ENCODE measurements at regions not wholly inside any gene's neighbourhood (a gene's known extent, or its start where the extent isn't known, plus 50 kb on each side); places are given as distances from the start of the nearest gene placed in this dataset.

GRCh38 chr1:79792219-79792930 lies 785.8 kb upstream of the ADGRL4 start:
- DNase-seq (ENCODE audit: low spot score): no peak

- DNase-seq (ENCODE audit: low spot score): no peak
Measured at GRCh38 chr1:79791488-79792218, 785.1 kb upstream of the ADGRL4 start.

GRCh38 chr1:79790950-79791349 lies 784.4 kb upstream of the ADGRL4 start:
- no peak for DNase-seq (ENCODE audit: low spot score)

- DNase-seq (ENCODE audit: low spot score): no peak
Measured at GRCh38 chr1:79787631-79788030, 781.1 kb upstream of the ADGRL4 start.

GRCh38 chr1:79785964-79786363 lies 779.4 kb upstream of the ADGRL4 start:
- no peak for DNase-seq (ENCODE audit: low spot score)

GRCh38 chr1:79785561-79785960 lies 779.0 kb upstream of the ADGRL4 start:
- no peak for DNase-seq (ENCODE audit: low spot score)

GRCh38 chr1:79781261-79781660 lies 774.7 kb upstream of the ADGRL4 start:
- DNase-seq (ENCODE audit: low spot score): no peak

GRCh38 chr1:79777481-79778219 lies 771.1 kb upstream of the ADGRL4 start:
- no peak for DNase-seq (ENCODE audit: low spot score)

- no peak for DNase-seq (ENCODE audit: low spot score)
Measured at GRCh38 chr1:79775402-79775801, 768.9 kb upstream of the ADGRL4 start.

GRCh38 chr1:79773385-79773784 lies 766.9 kb upstream of the ADGRL4 start:
- no peak for DNase-seq (ENCODE audit: low spot score)

- no peak for DNase-seq (ENCODE audit: low spot score)
Measured at GRCh38 chr1:79762461-79762860, 755.9 kb upstream of the ADGRL4 start.

GRCh38 chr1:79760531-79760930 lies 754.0 kb upstream of the ADGRL4 start:
- DNase-seq (ENCODE audit: low spot score): no peak

- DNase-seq (ENCODE audit: low spot score): no peak
Measured at GRCh38 chr1:79749607-79750006, 743.1 kb upstream of the ADGRL4 start.

GRCh38 chr1:79745929-79746328 lies 739.4 kb upstream of the ADGRL4 start:
- DNase-seq (ENCODE audit: low spot score): no peak

GRCh38 chr1:79744746-79745145 lies 738.2 kb upstream of the ADGRL4 start:
- no peak for DNase-seq (ENCODE audit: low spot score)

GRCh38 chr1:79741720-79742421 lies 735.3 kb upstream of the ADGRL4 start:
- DNase-seq (ENCODE audit: low spot score): no peak

- DNase-seq (ENCODE audit: low spot score): no peak
Measured at GRCh38 chr1:79738101-79738500, 731.6 kb upstream of the ADGRL4 start.

GRCh38 chr1:79737193-79737592 lies 730.7 kb upstream of the ADGRL4 start:
- DNase-seq (ENCODE audit: low spot score): no peak

GRCh38 chr1:79732950-79733349 lies 726.4 kb upstream of the ADGRL4 start:
- no peak for DNase-seq (ENCODE audit: low spot score)

GRCh38 chr1:79726911-79727310 lies 720.4 kb upstream of the ADGRL4 start:
- DNase-seq (ENCODE audit: low spot score): no peak

- no peak for DNase-seq (ENCODE audit: low spot score)
Measured at GRCh38 chr1:79726321-79726720, 719.8 kb upstream of the ADGRL4 start.

- DNase-seq (ENCODE audit: low spot score): no peak
Measured at GRCh38 chr1:79716447-79716846, 709.9 kb upstream of the ADGRL4 start.

Measured in SK-N-DZ (cell line).